Testis (tissue), 2 donors: ENCODE measurements at regions not wholly inside any gene's neighbourhood (a gene's known extent, or its start where the extent isn't known, plus 50 kb on each side); places are given as distances from the start of the nearest gene placed in this dataset.

Experiments
- CTCF ChIP-seq, 3 experiments: fragments of 450-650 bp in 2 of 3; fragments of 200-600 bp in 1 of 3; sonication (generic) in 1 of 3; IDR thresholded peaks; one replicate each; pipeline ENCODE4 v1.5.1; 2016 to 2019; ENCODE audit warnings: antibody characterized with exemption in 3 of 3, mild to moderate bottlenecking in 2 of 3, moderate library complexity in 1 of 3
- POLR2A ChIP-seq: fragments of 450-650 bp; IDR thresholded peaks from one replicate; pipeline ENCODE4 v1.6.1; 2017; ENCODE audit warnings: antibody characterized with exemption, mild to moderate bottlenecking, moderate library complexity

GRCh38 chr6:120588424-120588823 lies 745.9 kb downstream of the TBC1D32 start:
- TF ChIP-seq CTCF (IDR thresholded peaks at IDR 0.05) (no peak), POLR2A (no peak)
